WTC11 (cell line): ENCODE measurements at regions not wholly inside any gene's neighbourhood (a gene's known extent, or its start where the extent isn't known, plus 50 kb on each side); places are given as distances from the start of the nearest gene placed in this dataset.

ENCODE experiments used
- ATAC-seq: fragments of 200-7000 bp; cut with Tn5 transposase; 2 replicates; pipeline ENCODE4 v1.10.0; 2021; ENCODE audit warnings: mild to moderate bottlenecking, moderate library complexity
- CTCF ChIA-PET: fragments of 300-600 bp; sonication (Branson Sonifier 250); formaldehyde crosslinking; loops from one replicate; lab custom pipeline; 2021; ENCODE audit warnings: antibody characterized with exemption; lab: Charles Lee
- POLR2A ChIA-PET: fragments of 350-600 bp; sonication (Branson Sonifier 250); formaldehyde crosslinking; loops from one replicate; lab custom pipeline; 2021; ENCODE audit warnings: antibody characterized with exemption; lab: Charles Lee
- DNase-seq: peaks from one replicate; pipeline ENCODE4 v3.0.0; 2021; ENCODE audit warnings: low spot score
- H3K27ac Mint-ChIP-seq: 2 replicates; pipeline ENCODE4 v1.8.0; 2021; ENCODE audit warnings: mixed read lengths
- H3K27me3 Mint-ChIP-seq: 2 replicates; pipeline ENCODE4 v1.8.0; 2021; ENCODE audit warnings: low read depth, mild to moderate bottlenecking, moderate library complexity, mixed read lengths
- H3K36me3 Mint-ChIP-seq: 2 replicates; pipeline ENCODE4 v1.8.0; 2021; ENCODE audit warnings: mixed read lengths
- H3K4me1 Mint-ChIP-seq: 2 replicates; pipeline ENCODE4 v1.8.0; 2022; ENCODE audit warnings: mixed read lengths
- H3K4me3 Mint-ChIP-seq: 2 replicates; pipeline ENCODE4 v1.8.0; 2021; ENCODE audit warnings: mild to moderate bottlenecking, moderate library complexity, mixed read lengths
- H3K9me3 Mint-ChIP-seq: 2 replicates; pipeline ENCODE4 v1.8.0; 2021; ENCODE audit warnings: mixed read lengths
- ELF4 ChIP-seq: sonication (generic); formaldehyde crosslinking; IDR thresholded peaks from 2 replicates; pipeline ENCODE4 v1.8.1; 2022; ENCODE audit warnings: low read depth, mild to moderate bottlenecking, moderate library complexity, missing genetic modification reagents
- ESRRA ChIP-seq: sonication (generic); formaldehyde crosslinking; IDR thresholded peaks from 2 replicates; pipeline ENCODE4 v1.8.1; 2022; ENCODE audit warnings: mild to moderate bottlenecking, missing genetic modification reagents, borderline replicate concordance
- MXD4 ChIP-seq: fragments of 250-450 bp; sonication (Bioruptor Pico); IDR thresholded peaks from 2 replicates; pipeline ENCODE4 v1.8.0; 2021; ENCODE audit warnings: mild to moderate bottlenecking, moderate library complexity, borderline replicate concordance
- NFYB ChIP-seq: sonication (generic); formaldehyde crosslinking; conservative IDR thresholded peaks from 2 replicates; pipeline ENCODE4 v1.8.0; 2022; ENCODE audit warnings: low read depth, missing genetic modification reagents
- NR1H2 ChIP-seq: sonication (generic); formaldehyde crosslinking; IDR thresholded peaks from 2 replicates; pipeline ENCODE4 v1.9.0; 2021; ENCODE audit warnings: mild to moderate bottlenecking, moderate library complexity, missing genetic modification reagents
- PREB ChIP-seq: sonication (generic); formaldehyde crosslinking; IDR thresholded peaks from 2 replicates; pipeline ENCODE4 v1.8.1; 2022; ENCODE audit warnings: mild to moderate bottlenecking, missing genetic modification reagents, moderate library complexity, borderline replicate concordance
- PRRX2 ChIP-seq: fragments of 250-450 bp; sonication (Bioruptor Pico); IDR thresholded peaks from 2 replicates; pipeline ENCODE4 v1.8.0; 2021; ENCODE audit warnings: mild to moderate bottlenecking
- STAT6 ChIP-seq: sonication (generic); formaldehyde crosslinking; conservative IDR thresholded peaks from 2 replicates; pipeline ENCODE4 v1.8.1; 2023; ENCODE audit warnings: mild to moderate bottlenecking, low read depth, missing genetic modification reagents, moderate library complexity
- ZBTB43 ChIP-seq: sonication (generic); formaldehyde crosslinking; IDR thresholded peaks from 2 replicates; pipeline ENCODE4 v1.8.1; 2023; ENCODE audit warnings: mild to moderate bottlenecking, missing genetic modification reagents
- ZNF396 ChIP-seq: fragments of 250-450 bp; sonication (Bioruptor Pico); IDR thresholded peaks from 2 replicates; pipeline ENCODE4 v1.8.0; 2021; ENCODE audit warnings: mild to moderate bottlenecking, moderate library complexity, borderline replicate concordance
- ZNF416 ChIP-seq: fragments of 250-450 bp; sonication (Bioruptor Pico); IDR thresholded peaks from 2 replicates; pipeline ENCODE4 v1.9.0; 2021; ENCODE audit warnings: mild to moderate bottlenecking, inconsistent platforms
- ZNF425 ChIP-seq: fragments of 250-450 bp; sonication (Bioruptor Pico); conservative IDR thresholded peaks from 2 replicates; pipeline ENCODE4 v1.9.0; 2021; ENCODE audit warnings: mild to moderate bottlenecking
- ZNF671 ChIP-seq: fragments of 250-450 bp; sonication (Bioruptor Pico); IDR thresholded peaks from 2 replicates; pipeline ENCODE4 v1.8.0; 2021; ENCODE audit warnings: mild to moderate bottlenecking
- TF ChIP-seq, protein P1 (sequence below): fragments of 250-450 bp; sonication (Bioruptor Pico); IDR thresholded peaks from 2 replicates; pipeline ENCODE4 v1.9.0; 2021; ENCODE audit warnings: mild to moderate bottlenecking
- TF ChIP-seq, protein P2 (sequence below): sonication (generic); formaldehyde crosslinking; conservative IDR thresholded peaks from 2 replicates; pipeline ENCODE4 v1.8.1; 2022; ENCODE audit warnings: mild to moderate bottlenecking, missing genetic modification reagents
- TF ChIP-seq, protein P3 (sequence below): sonication (generic); formaldehyde crosslinking; IDR thresholded peaks from 2 replicates; pipeline ENCODE4 v1.8.1; 2023; ENCODE audit warnings: mild to moderate bottlenecking, missing genetic modification reagents, borderline replicate concordance
- TF ChIP-seq, protein P4 (sequence below): sonication (generic); formaldehyde crosslinking; IDR thresholded peaks from 2 replicates; pipeline ENCODE4 v1.8.0; 2022; ENCODE audit warnings: mild to moderate bottlenecking, missing genetic modification reagents

DNA sequence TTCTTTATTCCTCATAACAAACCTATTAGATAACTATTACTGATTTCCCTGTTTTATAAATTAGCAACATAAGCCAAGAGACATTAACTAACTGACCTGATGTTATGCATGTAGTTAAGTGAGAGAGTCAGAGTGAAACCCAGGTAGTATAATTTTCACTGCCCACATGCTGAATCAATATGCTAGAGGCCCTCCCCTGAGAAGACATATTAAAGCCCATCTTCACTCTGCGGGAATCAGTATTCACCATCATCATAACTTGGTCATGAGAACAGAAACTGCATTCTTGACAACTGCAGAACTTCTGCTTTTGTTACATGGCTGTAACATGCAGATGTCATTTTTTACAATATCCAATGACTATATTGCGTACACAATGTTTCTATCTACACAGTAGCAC lies 1324.3 kb downstream of the ARAP2 start (continued):
- TF ChIP-seq ZNF425 (CRISPR knock-in tag), result no peak

DNA sequence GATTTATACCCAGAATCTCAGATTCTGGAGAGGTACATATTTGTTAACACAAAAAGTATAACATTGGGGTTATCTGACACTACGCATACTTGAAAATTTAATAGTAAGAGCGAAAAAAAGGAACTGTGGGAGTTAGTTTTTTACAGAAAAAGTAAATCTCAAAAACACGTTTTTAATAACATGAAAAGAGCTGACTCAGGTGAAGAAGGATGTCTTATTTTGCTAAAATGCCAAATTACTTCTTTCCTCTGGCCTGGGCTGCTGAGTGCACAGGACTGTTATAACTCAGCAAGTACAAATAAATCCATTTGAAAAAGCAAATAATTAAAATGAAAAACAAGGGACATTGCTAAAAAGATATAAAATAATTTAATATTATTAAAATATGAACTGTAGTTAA lies 1322.9 kb downstream of the ARAP2 start:
- ChIA-PET POLR2A (no interaction called here), CTCF (no interaction called here)
- no peaks in the 10 kb centered on the region for H3K9me3 Mint-ChIP-seq
- ATAC-seq (no peak), DNase-seq (no peak)
- TF ChIP-seq ZNF671 (CRISPR knock-in tag) (no peak), ZBTB43 (CRISPR knock-in tag) (no peak), ELF4 (CRISPR knock-in tag) (no peak), MXD4 (CRISPR knock-in tag) (no peak), ZNF396 (no peak), NR1H2 (CRISPR knock-in tag) (no peak), ZNF425 (CRISPR knock-in tag) (no peak)
- TF ChIP-seq, protein P1, sequence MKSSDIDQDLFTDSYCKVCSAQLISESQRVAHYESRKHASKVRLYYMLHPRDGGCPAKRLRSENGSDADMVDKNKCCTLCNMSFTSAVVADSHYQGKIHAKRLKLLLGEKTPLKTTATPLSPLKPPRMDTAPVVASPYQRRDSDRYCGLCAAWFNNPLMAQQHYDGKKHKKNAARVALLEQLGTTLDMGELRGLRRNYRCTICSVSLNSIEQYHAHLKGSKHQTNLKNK (CRISPR knock-in tag), result no peak
- TF ChIP-seq, protein P2, sequence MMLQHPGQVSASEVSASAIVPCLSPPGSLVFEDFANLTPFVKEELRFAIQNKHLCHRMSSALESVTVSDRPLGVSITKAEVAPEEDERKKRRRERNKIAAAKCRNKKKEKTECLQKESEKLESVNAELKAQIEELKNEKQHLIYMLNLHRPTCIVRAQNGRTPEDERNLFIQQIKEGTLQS (CRISPR knock-in tag), result no peak
- TF ChIP-seq, protein P3, sequence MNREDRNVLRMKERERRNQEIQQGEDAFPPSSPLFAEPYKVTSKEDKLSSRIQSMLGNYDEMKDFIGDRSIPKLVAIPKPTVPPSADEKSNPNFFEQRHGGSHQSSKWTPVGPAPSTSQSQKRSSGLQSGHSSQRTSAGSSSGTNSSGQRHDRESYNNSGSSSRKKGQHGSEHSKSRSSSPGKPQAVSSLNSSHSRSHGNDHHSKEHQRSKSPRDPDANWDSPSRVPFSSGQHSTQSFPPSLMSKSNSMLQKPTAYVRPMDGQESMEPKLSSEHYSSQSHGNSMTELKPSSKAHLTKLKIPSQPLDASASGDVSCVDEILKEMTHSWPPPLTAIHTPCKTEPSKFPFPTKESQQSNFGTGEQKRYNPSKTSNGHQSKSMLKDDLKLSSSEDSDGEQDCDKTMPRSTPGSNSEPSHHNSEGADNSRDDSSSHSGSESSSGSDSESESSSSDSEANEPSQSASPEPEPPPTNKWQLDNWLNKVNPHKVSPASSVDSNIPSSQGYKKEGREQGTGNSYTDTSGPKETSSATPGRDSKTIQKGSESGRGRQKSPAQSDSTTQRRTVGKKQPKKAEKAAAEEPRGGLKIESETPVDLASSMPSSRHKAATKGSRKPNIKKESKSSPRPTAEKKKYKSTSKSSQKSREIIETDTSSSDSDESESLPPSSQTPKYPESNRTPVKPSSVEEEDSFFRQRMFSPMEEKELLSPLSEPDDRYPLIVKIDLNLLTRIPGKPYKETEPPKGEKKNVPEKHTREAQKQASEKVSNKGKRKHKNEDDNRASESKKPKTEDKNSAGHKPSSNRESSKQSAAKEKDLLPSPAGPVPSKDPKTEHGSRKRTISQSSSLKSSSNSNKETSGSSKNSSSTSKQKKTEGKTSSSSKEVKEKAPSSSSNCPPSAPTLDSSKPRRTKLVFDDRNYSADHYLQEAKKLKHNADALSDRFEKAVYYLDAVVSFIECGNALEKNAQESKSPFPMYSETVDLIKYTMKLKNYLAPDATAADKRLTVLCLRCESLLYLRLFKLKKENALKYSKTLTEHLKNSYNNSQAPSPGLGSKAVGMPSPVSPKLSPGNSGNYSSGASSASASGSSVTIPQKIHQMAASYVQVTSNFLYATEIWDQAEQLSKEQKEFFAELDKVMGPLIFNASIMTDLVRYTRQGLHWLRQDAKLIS (CRISPR knock-in tag), result no peak
- no peak overlapping the region for H3K4me3 Mint-ChIP-seq
- H3K27me3 Mint-ChIP-seq, result no peaks in the 10 kb centered on the region
- no peaks in the 10 kb centered on the region for H3K4me1 Mint-ChIP-seq
- H3K36me3 Mint-ChIP-seq, result no peaks in the 10 kb centered on the region
- no peak overlapping the region for H3K27ac Mint-ChIP-seq

- no peaks in the 10 kb centered on the region for H3K36me3 Mint-ChIP-seq
- CTCF ChIA-PET, result no interaction called here
- no peak overlapping the region for H3K27ac Mint-ChIP-seq
- no peak overlapping the region for H3K4me3 Mint-ChIP-seq
- no peaks in the 10 kb centered on the region for H3K9me3 Mint-ChIP-seq
- POLR2A ChIA-PET, result no interaction called here
- H3K27me3 Mint-ChIP-seq, result no peaks in the 10 kb centered on the region
- no peak for ATAC-seq
- DNase-seq, result no peak
- H3K4me1 Mint-ChIP-seq, result no peaks in the 10 kb centered on the region
- TF ChIP-seq ESRRA (CRISPR knock-in tag) (no peak), PREB (no peak), PRRX2 (CRISPR knock-in tag) (no peak), STAT6 (no peak), NFYB (no peak), ZNF416 (CRISPR knock-in tag) (no peak)
- TF ChIP-seq, protein P4, sequence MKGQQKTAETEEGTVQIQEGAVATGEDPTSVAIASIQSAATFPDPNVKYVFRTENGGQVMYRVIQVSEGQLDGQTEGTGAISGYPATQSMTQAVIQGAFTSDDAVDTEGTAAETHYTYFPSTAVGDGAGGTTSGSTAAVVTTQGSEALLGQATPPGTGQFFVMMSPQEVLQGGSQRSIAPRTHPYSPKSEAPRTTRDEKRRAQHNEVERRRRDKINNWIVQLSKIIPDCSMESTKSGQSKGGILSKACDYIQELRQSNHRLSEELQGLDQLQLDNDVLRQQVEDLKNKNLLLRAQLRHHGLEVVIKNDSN, result no peak
Measured at GRCh38 chr4:34922325-34922724, 1322.0 kb downstream of the ARAP2 start.
